D341Med (cell line): ENCODE measurements at regions not wholly inside any gene's neighbourhood (a gene's known extent, or its start where the extent isn't known, plus 50 kb on each side); places are given as distances from the start of the nearest gene placed in this dataset.
"Not testable (repeated sequence)": the region's sequence is repeated elsewhere in the genome, so short reads cannot be mapped to it uniquely, and the experiment has no call there.

ENCODE experiments used
- DNase-seq: peaks from one replicate; pipeline ENCODE4 v3.0.0; 2012; ENCODE audit warnings: low spot score

DNA sequence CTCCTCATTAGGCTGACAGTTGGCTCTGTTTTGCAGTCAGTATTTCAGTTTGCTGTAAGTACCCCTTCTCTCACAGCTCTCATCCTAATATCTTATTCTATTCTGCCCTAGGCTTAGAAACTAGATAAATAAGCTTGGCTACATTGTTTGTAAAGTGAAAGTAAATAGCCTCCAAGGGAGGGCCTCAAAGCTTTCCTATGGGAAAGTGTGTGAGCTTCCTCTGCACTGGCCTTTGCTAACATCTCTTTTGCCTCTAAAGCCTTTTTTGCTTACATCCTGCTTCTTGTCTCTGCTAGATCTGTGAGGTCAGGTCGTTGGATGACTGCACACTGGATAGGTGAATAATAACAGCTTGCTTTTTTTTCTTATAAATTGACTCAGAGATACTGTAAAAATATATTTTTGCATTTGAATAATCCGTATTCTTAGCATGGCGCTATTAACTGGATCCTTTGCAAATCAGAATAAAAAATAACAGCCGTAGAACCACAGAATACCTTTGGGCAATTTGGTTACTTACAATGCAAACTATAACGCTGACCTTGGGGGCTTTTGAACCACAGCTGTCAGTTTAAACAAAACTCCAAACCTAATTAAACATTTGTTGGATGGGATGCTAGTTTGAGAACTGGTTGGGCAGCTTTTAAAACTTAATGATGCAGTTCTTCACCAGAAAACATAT is 55.1 kb downstream of the TTC6 start:
- no peak for DNase-seq

- no peak for DNase-seq
Measured at GRCh38 chr14:37652042-37652441, 56.6 kb downstream of the TTC6 start.

DNA sequence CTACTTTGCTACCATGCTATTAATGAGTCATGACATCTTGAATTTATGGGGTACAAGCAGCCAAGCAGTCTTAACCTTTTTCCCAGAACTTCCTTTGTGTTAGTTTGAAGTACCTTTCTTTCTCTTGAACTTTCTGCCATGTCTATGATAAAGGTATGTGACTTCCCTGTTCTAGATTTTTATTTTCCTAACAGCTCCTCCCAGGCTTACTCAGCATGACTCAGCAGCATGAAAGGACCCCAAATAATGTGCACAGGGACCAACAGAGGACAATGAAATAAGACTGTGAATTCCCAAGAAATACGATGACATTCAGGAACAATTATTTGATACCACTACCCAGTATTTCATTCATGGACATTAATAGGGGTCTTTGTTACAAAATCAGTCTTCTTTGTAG is 60.0 kb downstream of the TTC6 start:
- DNase-seq = no peak

- no peak for DNase-seq
Measured at GRCh38 chr14:37658156-37658555, 62.7 kb downstream of the TTC6 start.

- DNase-seq = no peak
Measured at GRCh38 chr14:37663498-37663897, 68.1 kb downstream of the TTC6 start.

DNA sequence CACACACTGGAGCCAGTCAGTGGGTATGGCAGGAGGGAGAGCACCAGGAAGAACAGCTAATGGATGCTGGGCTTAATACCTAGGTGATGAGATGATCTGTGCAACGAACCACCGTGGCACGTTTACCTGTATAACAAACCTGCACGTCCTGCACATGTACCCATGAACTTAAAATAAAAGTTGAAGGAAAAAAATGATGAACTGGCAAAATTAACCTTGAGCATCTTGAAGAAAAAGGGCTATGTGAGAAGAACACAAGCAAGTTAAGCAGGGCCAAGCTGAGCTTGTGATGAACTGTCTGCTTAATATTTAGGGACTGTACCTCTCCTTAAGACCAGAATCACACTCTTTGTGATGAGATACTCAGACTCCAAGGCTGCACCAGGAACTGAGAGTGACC is 70.0 kb downstream of the TTC6 start:
- DNase-seq = no peak

GRCh38 chr14:37665951-37666350 is 70.5 kb downstream of the TTC6 start:
- DNase-seq = no peak

DNA sequence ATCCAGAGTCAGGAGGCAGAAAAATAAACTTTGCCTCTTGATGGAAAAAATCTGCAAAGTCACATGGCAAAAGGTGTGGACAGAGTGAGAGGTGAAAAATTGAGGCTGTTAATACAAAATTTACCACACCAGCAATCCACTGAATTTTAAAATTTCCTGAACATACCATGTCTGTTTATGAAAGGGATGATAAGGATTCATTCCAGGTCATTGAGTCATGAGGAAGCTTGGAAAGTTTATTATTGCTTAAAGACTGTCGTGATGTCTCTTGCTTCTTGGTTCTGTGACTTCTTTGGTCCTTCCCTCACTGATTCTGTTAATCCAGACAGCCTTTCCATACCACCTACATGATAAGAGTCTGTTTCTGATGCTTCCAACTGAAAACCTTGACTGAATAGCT is 73.2 kb downstream of the TTC6 start:
- no peak for DNase-seq

- DNase-seq = no peak
Measured at GRCh38 chr14:37669242-37669641, 73.8 kb downstream of the TTC6 start.

GRCh38 chr14:37673439-37673838 is 78.0 kb downstream of the TTC6 start:
- no peak for DNase-seq

DNA sequence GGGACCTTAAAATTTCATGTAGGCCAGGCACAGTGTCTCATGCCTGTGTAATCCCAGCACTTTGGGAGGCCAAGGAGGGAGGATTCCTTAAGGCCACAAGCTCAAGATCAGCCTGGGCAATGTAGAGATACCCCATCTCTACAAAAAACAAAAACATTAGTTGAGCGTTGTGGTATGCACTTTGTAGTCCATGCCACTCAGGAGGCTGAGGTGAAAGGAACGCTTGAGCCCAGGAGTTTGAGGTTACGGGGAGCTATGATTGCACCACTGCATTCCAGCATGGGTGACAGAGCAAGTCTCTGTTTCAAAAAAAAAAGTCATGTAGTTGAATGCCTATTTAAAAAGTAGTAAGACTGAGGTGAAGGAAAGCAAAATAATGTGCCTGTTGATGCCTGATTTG is 83.5 kb downstream of the TTC6 start:
- no peak for DNase-seq

GRCh38 chr14:37681486-37681885 is 86.1 kb downstream of the TTC6 start:
- DNase-seq = no peak

DNA sequence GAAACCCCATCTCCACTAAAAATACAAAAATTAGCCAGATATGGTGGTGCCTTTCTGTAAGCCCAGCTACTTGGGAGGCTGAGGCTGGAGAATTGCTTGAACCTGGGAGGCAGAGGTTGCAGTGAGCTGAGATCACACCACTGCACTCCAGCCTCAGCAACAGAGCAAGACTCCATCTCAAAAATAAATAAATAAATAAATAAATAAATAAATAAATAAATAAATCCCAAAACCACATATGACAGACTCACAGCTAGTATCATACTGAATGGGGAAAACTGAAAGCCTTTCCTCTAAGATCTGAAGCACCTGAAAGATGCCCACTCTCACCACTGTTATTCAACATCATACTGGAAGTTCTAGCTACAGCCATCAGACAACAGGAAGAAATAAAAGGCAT is 97.3 kb downstream of the TTC6 start:
- DNase-seq = not testable (repeated sequence)

DNA sequence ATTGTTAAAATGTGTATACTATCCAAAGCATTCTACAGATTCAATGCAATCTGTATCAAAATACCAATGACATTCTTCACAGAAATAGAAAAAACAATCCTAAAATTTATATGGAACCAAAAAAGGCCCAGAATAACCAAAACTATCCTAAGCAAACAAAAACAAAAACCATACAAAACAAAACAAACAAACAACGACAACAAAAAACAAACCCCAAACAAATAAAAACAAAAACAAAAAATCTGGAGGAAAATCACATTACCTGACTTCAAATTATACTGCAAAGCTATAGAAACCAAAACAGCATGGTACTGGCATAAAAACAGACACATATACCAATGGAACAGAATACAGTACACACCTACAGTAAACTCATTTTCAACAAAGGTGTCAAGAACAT is 98.0 kb downstream of the TTC6 start:
- not testable (repeated sequence) for DNase-seq

DNA sequence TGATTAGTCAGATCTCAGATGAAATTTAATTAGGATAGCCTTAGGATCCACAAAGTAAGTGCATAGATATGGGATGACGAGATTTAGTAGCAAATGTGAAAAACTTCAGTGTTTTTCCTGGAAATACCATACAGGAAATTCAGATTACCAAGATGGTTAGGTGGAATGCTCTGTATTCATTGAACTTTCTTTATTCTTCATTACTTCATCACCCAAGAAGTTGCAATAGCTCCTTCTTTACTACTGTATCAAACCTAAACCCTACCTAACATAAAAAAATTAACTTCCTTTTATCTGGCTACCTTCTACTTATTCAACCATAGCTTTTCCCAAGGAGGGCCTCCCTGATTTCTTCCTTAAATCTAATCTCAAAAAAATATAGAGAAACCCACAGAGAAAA is 100.4 kb downstream of the TTC6 start:
- DNase-seq = no peak

DNA sequence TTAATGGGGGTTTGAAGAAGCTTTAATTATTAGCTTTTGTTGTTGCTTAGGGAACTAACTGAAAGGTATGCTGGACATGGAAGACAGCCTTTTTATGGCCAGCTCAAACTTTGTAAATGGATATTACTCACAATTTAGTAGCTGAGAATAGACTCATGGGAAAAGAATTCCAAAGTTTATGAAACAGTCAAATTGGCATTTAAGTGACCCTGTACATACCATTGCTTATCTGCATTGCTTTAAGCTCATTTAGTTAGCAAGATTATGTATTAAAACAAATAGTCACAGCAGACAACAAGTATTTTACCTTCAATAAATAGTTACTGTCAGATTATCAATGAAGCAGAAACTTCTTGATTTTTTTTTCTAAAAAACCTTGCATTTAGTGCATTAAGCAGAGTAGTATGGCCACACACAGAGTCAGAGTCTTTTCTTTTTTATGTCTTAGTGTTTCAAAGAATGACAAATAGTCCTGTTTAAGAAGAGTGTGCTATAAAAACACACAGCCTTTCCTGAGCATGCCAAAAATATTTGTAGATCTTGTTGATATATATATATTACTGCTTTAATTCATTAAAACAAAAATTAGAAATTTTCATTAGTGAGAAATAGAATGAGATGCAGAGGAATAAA is 102.2 kb downstream of the TTC6 start:
- DNase-seq = no peak

DNA sequence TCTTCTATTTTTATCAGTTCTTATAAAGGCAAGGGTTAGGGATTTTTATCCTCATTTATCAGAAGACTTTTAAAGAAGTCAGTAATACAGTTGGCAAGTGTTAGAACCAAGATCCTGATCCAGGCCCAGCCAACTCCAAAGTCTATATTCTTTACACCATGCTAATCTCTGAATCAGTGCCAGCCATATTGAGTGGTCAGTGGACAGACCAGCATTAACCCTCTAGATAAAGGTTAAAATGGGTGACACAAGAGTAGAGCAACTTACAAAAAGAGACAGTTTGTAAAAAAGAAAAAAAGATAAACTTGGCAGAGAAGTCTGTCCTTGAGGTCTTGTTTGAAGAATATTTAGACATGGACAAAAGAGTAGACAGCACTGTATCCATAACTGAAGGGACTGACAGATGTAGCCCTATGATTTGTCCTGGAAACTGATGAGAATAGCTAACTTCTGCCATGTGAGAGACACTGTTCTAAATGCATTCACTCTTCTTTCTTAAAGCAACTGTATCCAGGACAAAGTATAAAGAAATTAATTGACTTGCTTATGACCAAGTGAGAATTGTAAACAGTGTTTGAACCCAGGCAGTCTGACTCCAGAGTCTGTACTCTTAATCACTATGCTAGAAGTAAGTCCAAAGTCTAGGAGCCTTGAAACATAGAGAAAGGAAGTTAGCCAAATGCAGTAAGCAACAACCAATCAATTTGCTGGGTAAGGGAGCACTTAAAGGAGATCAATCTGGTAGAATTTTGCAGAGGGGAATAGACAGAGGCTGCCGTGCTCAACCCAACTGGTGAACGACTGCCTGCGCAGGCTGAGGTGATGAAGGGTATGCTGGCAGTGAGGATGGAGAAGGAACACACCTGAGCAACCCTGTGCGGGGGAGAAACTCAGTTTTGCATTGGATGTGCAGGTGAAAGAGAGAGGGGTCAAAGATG is 103.7 kb downstream of the TTC6 start:
- DNase-seq = no peak

DNA sequence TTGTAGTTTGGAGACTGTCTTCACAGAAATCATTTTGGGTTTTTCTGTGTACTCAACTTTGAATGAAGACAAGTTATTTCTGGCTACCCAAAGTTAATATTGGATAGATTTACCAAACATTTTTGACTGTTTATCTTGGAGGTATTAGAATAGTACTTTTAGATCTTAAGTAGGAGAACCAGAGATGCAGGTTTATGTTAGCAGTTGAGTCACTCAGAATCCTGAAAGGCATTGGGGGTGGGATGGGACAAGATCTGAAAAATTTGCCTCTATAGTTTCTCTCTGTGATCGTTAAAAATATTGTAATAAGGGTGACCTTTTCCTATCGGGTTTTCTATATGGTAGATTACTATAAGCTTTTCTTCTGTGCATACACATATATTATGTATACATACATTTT is 112.3 kb downstream of the TTC6 start:
- no peak for DNase-seq

DNA sequence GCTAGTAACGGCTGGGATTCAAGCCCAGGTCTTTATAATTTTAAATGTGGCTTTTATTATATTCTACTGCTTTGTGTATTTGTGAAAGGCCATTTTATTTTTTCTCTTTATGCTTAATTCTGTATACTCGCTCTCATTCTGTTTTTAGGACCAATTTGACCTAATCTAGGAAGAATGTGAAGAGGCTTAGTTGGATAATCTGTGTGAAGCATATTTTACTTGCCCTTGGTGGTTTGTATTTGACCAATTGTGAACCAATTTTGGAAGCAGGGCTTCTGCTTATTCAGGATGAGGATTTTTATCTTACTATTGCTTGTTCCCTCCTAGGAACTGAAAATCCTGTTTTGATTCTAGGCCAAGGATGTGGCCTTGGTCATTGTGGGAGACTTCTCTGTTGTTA is 113.1 kb downstream of the TTC6 start:
- no peak for DNase-seq

- DNase-seq = no peak
Measured at GRCh38 chr14:37709419-37710195, 114.2 kb downstream of the TTC6 start.

- DNase-seq = no peak
Measured at GRCh38 chr14:37711356-37711830, 116.0 kb downstream of the TTC6 start.

- no peak for DNase-seq
Measured at GRCh38 chr14:37711831-37712475, 116.5 kb downstream of the TTC6 start.
